ENCODE measurements at regions not wholly inside any gene's neighbourhood (a gene's known extent, or its start where the extent isn't known, plus 50 kb on each side); places are given as distances from the start of the nearest gene placed in this dataset.

- TF ChIP-seq CTCF (IDR thresholded peaks at IDR 0.05) (no peak), POLR2A (IDR thresholded peaks at IDR 0.05) (no peak)
Measured at GRCh38 chr4:129604632-129605255, 508.8 kb downstream of the C4orf33 start.

Data from gastroesophageal sphincter (tissue), 3 donors.